ENCODE measurements at regions not wholly inside any gene's neighbourhood (a gene's known extent, or its start where the extent isn't known, plus 50 kb on each side); places are given as distances from the start of the nearest gene placed in this dataset.

GRCh38 chr18:70489571-70489970, 200.7 kb downstream of the SOCS6 start:
- no peak for DNase-seq

- DNase-seq = peak; percentile 74
Observed at GRCh38 chr18:70469916-70470315, 181.1 kb downstream of the SOCS6 start.

- no peak for DNase-seq
Observed at GRCh38 chr18:70468861-70469547, 180.2 kb downstream of the SOCS6 start.

GRCh38 chr18:70464343-70465114, 175.7 kb downstream of the SOCS6 start:
- no peak for DNase-seq

- DNase-seq = no peak
Observed at GRCh38 chr18:70463085-70463484, 174.2 kb downstream of the SOCS6 start.

- DNase-seq = no peak
Observed at GRCh38 chr18:70462078-70462439, 173.2 kb downstream of the SOCS6 start.

GRCh38 chr18:70461323-70462077, 172.7 kb downstream of the SOCS6 start:
- no peak for DNase-seq

GRCh38 chr18:70459731-70460130, 170.9 kb downstream of the SOCS6 start:
- no peak for DNase-seq

- DNase-seq = no peak
Observed at GRCh38 chr18:70459251-70459650, 170.4 kb downstream of the SOCS6 start.

- DNase-seq = no peak
Observed at GRCh38 chr18:70457788-70458187, 168.9 kb downstream of the SOCS6 start.

GRCh38 chr18:70457223-70457622, 168.4 kb downstream of the SOCS6 start:
- no peak for DNase-seq

GRCh38 chr18:70456376-70456775, 167.5 kb downstream of the SOCS6 start:
- no peak for DNase-seq

- DNase-seq = no peak
Observed at GRCh38 chr18:70455731-70456130, 166.9 kb downstream of the SOCS6 start.

- DNase-seq = no peak
Observed at GRCh38 chr18:70454704-70455322, 166.0 kb downstream of the SOCS6 start.

- DNase-seq = no peak
Observed at GRCh38 chr18:70453058-70453775, 164.4 kb downstream of the SOCS6 start.

GRCh38 chr18:70452501-70452900, 163.7 kb downstream of the SOCS6 start:
- no peak for DNase-seq

- no peak for DNase-seq
Observed at GRCh38 chr18:70450426-70451253, 161.8 kb downstream of the SOCS6 start.

- no peak for DNase-seq
Observed at GRCh38 chr18:70448588-70448987, 159.7 kb downstream of the SOCS6 start.

GRCh38 chr18:70446063-70446462, 157.2 kb downstream of the SOCS6 start:
- no peak for DNase-seq

GRCh38 chr18:70442933-70443332, 154.1 kb downstream of the SOCS6 start:
- no peak for DNase-seq

GRCh38 chr18:70432804-70433400, 144.1 kb downstream of the SOCS6 start:
- DNase-seq = no peak

Measured in NCI-H226 (cell line).